HG02938 (cell line): ENCODE measurements at regions not wholly inside any gene's neighbourhood (a gene's known extent, or its start where the extent isn't known, plus 50 kb on each side); places are given as distances from the start of the nearest gene placed in this dataset.

Experiments
- ATAC-seq: cut with Tn5 transposase; IDR thresholded peaks from one replicate; pipeline ENCODE4 v1.9.1; 2021; ENCODE audit warnings: mild to moderate bottlenecking, moderate library complexity; ENCODE audit not compliant: unreplicated experiment

- no peak for ATAC-seq
These were observed 152.6 kb upstream of the RNF32 start for GRCh38 chr7:156487811-156488533.

- no peak for ATAC-seq
These were observed 159.9 kb upstream of the RNF32 start for GRCh38 chr7:156480671-156481070.

GRCh38 chr7:156479596-156479995 is 161.0 kb upstream of the RNF32 start:
- ATAC-seq, result no peak

- no peak for ATAC-seq
These were observed 162.1 kb upstream of the RNF32 start for GRCh38 chr7:156478486-156478885.

DNA sequence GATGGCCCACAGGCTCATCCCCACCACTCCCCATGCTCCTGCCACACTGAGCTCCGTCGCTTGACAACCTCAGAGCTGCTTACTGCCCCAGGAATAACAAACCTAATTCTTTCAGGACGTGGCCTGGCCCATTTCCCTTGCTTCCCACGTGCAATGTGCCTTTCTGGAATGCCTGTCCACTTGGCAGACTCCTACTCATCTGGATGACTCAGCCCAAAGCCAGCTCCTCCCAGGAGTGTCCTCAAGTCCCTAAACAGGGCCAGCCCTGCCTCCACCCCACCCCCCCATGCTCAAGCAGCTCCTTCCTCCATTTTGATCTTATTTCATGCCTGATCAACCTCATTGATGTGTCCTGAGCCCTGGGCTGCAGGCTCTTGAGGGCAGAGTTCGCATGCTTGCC is 164.9 kb upstream of the RNF32 start:
- ATAC-seq, result no peak

DNA sequence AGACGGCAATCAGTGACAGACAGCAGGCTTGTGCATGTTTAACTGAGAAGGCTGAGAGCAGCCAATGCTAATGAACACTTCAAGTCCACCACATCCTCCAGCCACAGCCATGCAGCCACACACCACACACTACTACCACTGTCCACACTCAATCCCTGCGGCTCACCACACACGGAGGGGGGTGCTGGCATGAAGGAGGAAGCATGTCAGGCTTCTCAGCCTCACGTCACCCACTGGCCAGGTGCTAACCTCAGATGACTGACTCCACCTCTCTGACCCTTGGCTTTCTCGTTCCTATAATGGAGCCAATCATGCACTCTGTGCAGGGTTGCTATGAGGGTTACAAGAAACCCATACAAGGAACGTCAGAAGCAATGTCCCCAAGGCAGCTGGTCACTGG is 165.4 kb upstream of the RNF32 start:
- peak; percentile 56 for ATAC-seq

- no peak for ATAC-seq
These were observed 166.3 kb upstream of the RNF32 start for GRCh38 chr7:156474241-156474743.

- no peak for ATAC-seq
These were observed 166.9 kb upstream of the RNF32 start for GRCh38 chr7:156473476-156474240.

DNA sequence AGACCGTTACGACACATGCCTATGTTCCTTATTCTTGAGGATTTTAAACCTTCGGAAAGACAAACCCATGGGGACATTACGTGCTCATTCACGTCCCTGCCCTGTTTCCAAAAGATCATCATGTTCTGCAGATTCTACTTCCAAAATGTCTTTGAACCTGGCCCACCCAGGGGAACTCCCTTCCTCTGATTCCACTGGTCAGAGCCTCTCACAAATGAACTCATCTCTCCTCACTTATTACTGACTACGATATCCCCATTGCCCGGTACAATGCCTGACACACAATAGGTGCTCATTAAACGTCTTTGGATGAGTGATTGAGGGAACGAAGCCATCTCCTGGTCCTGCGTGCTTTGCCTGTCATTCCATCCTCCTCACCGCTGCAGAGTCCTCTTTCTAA is 168.3 kb upstream of the RNF32 start:
- no peak for ATAC-seq

DNA sequence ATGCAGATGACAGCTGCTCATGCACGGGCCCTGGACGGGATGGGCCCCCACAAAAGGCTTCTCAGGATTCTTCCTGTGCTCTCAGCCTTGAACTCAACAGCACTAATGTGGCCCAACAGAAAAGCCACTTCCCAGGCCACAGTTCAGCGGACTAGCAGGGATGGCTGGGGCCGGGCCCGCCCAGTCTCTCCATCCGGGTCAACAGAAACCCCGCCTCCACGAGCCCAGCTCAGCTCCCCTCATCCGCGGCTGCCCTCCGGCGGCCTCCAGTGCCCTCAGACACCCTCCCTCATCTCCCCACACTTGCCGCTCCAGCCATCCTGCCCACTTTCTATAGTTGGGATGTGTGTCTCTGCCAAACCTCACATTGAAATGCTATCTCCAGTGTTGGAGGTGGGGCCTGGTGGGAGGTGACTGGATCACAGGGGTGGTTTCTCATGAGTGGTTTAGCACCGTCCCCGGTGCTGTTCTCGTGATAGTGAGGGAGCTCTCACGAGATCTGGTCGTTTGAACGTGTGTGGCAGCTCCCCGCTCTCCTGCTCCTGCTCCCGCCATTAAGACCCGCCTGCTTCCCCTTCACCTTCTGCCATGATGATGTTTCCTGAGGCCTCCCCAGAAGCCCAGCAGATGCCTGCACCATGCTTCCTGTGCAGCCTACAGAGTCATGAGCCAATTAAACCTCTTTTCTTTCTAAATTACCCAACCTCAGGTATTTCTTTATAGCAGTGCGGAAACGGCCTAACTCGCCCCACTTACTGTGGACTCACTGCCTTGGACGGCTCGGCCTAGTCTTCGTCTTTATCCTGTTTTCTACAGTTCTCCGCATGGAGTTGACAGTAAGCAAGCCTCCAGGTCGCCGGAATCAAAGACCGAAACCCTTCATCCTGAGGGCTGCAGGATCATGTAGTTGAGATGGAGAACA is 169.9 kb upstream of the RNF32 start:
- ATAC-seq, result no peak

GRCh38 chr7:156466955-156467625 is 173.5 kb upstream of the RNF32 start:
- no peak for ATAC-seq

GRCh38 chr7:156466272-156466671 is 174.3 kb upstream of the RNF32 start:
- no peak for ATAC-seq

DNA sequence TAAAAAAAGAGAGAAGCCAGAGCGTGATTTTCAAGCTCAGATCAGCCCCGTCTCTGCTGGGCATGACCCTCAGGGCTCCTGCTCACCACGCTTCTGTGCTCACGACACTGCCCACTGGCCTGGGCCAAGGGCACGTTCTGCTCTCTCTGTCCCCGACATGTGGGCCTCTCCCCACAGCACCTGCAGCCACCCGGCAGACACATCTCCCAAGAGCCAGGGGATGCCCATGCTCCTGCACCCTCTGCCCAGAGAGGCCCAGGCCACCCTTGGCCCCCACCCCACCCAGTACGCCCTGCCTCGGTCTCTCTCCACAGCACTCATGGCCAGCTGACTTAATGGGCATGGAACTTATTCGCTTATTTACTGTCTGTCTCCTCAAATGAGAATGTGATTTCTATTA is 175.4 kb upstream of the RNF32 start:
- ATAC-seq, result no peak

GRCh38 chr7:156464339-156464738 is 176.2 kb upstream of the RNF32 start:
- ATAC-seq, result no peak

DNA sequence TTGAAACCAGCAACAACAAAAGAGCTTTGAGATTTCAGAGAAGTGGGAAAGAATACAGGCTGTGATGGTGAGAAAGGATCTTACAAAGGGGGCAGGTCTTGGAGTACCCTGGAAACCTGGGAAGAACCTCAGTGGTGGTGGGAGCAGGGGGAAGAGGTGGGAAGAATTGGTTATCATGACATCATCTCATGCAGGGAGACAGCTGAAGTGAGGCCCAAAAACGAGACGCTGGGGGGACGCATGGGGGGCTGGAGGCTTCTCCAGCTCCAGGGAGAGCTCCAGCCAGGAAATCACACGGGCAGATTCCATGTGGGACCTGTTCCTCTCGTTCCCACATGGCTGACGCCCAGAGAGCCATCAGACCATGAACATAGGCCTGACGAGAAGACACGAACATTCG is 177.3 kb upstream of the RNF32 start:
- ATAC-seq, result no peak

DNA sequence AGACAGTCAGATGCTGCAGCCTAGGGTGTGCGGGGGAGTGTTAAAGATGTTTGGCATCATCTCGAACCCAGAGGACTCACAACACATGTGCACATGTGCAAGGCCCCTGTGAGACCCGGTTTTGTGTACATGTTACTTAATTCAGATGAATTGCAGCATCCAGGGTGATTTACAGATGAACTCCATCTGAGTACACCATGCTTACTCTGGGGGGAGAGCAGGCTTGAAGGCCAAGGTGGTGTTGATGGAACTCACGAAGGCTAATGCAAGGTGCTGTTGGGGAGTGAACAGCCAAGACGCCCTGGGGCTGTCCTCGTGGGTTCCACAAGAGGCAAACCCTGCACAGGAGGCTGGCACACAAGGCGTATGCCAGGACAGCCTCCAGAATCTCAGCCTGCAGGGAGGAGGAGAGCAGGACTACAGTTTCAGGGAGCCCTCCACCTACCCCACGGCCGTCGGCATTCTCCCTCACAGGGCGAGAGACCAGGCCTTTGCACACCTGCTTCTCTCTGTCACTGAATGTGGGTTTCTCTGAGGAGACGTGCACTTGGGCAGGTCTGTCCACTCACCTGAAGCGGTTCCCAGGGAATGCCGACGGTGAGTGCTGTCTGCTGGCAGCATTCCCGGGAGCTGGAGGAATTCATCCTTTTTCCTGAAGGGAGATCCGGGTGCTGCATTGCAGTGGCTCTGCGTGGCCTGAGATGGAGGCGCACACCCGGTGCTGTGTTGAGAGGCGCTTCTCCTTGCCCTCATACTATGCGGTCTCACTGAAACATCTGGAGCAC is 178.5 kb upstream of the RNF32 start:
- ATAC-seq, result no peak

DNA sequence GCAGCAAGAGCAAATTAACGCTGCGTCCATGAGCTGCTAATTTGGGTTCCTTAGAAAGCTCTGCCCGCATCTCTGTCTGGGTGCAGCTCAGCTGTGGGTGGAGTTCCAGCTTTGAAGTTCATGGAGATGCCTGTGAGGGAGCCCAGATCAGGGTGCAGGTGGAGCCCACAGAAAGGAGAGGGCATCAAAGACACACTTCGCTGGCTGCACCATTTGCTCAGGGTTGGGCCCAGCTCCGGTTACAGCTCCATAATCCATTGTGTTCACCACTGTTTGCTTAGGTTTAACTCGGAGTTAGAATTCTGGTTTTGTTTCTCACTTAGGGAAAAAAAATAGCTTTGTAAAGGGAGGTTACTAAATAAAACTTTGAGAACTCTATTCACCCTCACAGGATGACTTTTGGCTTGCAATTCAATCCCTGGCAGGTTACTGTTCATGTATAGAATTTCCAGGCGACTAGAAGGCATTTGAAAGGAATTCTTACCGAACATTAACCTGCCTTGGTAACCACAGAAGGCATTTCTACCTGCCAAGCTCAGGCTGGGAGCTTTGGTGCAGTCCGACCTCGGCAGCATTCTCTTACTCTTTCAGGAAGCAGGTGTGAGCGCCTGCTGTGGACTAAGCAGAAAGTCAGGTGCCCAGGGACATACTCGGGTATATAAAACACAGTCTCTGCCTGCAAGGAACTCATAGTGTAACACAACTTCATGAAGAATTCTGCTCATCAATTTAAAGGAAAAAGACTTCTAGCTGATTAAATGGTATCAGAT is 179.5 kb upstream of the RNF32 start:
- no peak for ATAC-seq

GRCh38 chr7:156459582-156459981 is 181.0 kb upstream of the RNF32 start:
- no peak for ATAC-seq

GRCh38 chr7:156459067-156459466 is 181.5 kb upstream of the RNF32 start:
- no peak for ATAC-seq
